HG02798 (cell line): ENCODE measurements at regions not wholly inside any gene's neighbourhood (a gene's known extent, or its start where the extent isn't known, plus 50 kb on each side); places are given as distances from the start of the nearest gene placed in this dataset.
"Not testable (repeated sequence)": the region's sequence is repeated elsewhere in the genome, so short reads cannot be mapped to it uniquely, and the experiment has no call there.

Experiments used
- ATAC-seq: cut with Tn5 transposase; IDR thresholded peaks from one replicate; pipeline ENCODE4 v1.9.1; 2021; ENCODE audit warnings: mild to moderate bottlenecking; ENCODE audit not compliant: unreplicated experiment, poor library complexity

DNA sequence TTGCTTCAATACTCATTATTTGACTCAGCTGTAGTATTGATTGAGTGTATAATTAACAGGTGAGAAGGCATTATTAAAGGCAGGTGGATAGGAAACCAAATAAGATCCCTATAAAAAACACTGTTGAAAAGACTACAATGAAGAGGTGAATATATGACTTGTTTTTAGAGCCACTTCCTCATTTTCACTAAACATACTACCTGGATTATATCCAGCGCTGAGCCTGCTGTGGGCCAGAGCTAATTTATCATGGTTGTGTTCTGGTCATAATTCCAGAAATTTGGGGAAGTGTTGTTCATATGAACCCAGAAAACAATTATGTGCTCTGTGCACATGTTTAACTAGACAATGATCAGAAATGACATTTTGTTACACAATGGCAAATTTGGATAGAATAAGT, 235.3 kb upstream of the MME start:
- no peak for ATAC-seq

GRCh38 chr3:154843647-154844046, 236.5 kb upstream of the MME start:
- no peak for ATAC-seq

- no peak for ATAC-seq
Measured at GRCh38 chr3:154842536-154842935, 237.6 kb upstream of the MME start.

GRCh38 chr3:154835639-154836038, 244.5 kb upstream of the MME start:
- no peak for ATAC-seq

GRCh38 chr3:154834831-154835230, 245.3 kb upstream of the MME start:
- ATAC-seq: not testable (repeated sequence)

GRCh38 chr3:154829929-154830328, 250.2 kb upstream of the MME start:
- ATAC-seq: no peak

- no peak for ATAC-seq
Measured at GRCh38 chr3:154819491-154819890, 260.6 kb upstream of the MME start.

DNA sequence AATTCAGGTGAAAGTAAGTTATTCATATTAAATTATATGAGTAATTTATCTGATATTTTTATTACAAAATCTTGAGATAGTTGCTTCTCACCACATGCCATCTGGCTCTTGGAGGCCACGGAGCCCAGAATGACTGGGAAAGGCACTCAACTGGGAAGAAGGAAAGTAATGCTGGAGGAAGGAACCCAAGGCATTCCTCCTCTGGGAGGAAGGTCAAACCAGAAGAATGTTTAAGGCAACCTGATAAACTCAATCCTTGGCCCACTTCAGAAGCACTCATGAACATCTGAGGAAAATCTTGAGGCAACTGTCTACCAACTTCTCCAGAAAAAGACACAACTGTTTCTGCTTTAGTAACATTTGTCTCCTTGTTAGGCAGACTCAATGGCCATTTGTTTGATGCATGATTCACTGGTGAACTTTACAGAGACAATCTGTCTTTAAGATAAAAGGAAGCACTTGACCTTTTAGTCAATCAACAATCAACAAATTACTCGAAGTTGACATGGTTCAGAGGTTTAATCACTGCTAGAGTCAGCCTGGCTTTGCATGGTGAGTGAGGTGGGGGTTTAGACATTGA, 261.4 kb upstream of the MME start:
- no peak for ATAC-seq

DNA sequence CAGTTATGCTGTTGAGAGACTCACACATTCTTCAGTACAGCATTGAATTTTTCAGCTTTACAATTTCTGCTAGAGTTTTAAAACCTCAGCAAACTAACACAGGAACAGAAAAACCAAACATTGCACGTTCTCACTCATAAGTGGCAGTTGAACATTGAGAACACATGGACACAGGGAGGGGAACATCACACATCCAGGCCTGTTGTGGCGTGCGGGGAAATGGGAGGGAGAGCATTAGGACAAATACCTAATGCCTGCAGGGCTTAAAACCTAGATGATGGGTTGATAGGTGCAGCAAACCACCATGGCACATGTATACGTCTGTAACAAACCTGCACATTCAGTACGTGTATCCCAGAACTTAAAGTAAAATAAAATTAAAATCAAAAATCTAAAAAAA, 270.1 kb upstream of the MME start:
- not testable (repeated sequence) for ATAC-seq

GRCh38 chr3:154801729-154802128, 278.4 kb upstream of the MME start:
- no peak for ATAC-seq

DNA sequence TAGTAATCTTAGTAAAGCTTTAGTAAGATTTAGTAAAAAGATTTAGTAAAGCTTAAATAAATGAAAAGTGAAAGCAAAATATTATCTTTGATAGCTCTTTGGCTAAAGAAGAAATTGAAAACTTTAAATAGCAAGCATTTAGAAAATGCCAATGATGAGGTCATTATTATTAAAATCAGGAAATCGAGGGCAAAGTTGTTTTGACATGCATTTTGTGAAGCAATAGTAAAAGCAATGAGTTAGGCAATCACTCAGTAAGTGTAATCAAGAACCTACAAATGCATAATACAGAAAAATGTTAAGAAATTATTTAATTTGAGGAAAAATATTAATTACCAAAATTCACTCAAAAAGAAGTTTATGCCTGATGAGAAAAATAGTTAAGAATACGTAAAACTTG, 280.3 kb upstream of the MME start:
- no peak for ATAC-seq

GRCh38 chr3:154795582-154795981, 284.5 kb upstream of the MME start:
- no peak for ATAC-seq

GRCh38 chr3:154794814-154795445, 285.2 kb upstream of the MME start:
- no peak for ATAC-seq

- no peak for ATAC-seq
Measured at GRCh38 chr3:154794391-154794790, 285.7 kb upstream of the MME start.

GRCh38 chr3:154792828-154793227, 287.3 kb upstream of the MME start:
- no peak for ATAC-seq

DNA sequence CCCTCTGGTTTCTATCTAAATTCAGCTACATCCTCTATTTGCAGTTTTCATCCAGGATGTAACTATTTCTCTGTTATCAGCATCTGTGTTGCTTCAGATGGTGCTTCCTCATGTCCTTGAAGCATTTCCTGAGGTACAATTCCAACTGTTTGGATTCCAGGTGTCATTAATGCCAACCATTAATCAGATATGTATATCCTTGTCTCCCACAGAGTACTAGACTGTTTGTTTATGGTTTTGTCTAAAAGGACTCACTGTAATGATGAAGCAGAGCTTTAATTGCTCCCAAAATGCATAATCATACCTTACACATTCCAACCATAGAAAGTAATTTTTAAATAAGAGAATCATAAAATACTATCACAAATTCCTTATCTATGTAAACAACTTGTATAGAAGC, 288.5 kb upstream of the MME start:
- ATAC-seq: no peak

DNA sequence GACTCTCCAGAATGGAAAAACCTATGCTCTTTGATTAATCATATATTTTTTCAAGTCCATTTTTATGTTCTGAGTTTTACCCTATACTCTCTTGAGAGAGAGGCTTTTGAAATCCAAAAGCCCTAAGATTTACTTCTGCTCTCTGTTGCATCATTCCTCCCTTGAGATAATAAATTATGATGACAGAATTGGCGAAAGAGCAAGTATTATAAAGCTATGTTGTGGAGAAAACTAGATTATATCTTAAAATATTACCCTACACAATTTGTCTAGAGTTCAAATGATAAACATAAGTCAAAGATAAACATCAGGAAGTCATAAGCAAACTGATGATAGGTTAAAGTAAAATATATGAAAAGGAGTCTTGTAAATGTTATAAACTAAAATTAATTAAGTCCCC, 293.4 kb upstream of the MME start:
- ATAC-seq: no peak

DNA sequence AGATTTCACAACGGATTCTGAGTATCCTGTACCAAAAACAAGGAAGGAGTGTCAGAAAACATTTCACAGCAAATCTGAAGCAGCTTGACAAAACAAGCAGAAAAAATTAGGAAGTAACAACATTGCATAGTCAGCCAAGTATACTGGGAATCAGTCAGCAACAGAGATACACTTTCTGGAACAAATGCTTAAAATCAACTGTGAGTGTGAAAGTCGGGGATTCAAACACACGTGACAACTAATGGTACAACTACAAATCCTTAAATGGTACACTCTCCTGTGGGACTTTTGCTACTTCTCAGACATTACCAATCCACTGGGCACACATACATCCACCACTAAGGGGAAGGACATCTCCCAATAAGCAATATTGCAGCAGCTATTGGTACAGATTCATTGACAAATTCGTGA, 296.6 kb upstream of the MME start:
- ATAC-seq: no peak

GRCh38 chr3:154783061-154783460, 297.1 kb upstream of the MME start:
- no peak for ATAC-seq

GRCh38 chr3:154782151-154782550, 298.0 kb upstream of the MME start:
- no peak for ATAC-seq

- no peak for ATAC-seq
Measured at GRCh38 chr3:154781595-154781994, 298.5 kb upstream of the MME start.

DNA sequence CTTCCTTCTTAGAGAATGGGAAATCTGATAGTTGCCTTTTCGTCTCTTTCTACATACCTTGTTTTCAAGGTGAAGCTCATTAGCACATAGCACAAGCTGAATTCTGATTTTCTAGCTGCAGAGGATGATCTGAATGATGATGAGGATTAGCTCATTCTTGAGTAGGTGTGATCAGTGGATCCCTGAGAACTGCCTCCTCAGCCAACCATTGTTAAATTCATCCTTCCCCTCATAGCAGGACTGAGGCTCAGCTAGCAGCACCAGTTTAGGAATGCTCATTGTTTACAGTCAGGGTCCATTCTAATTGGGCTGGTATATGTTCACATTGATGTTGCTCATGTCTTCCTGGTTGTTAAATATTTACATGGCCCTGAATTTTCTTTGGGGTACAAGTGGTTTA, 299.9 kb upstream of the MME start:
- ATAC-seq: no peak
